ENCODE measurements at regions not wholly inside any gene's neighbourhood (a gene's known extent, or its start where the extent isn't known, plus 50 kb on each side); places are given as distances from the start of the nearest gene placed in this dataset.

DNA sequence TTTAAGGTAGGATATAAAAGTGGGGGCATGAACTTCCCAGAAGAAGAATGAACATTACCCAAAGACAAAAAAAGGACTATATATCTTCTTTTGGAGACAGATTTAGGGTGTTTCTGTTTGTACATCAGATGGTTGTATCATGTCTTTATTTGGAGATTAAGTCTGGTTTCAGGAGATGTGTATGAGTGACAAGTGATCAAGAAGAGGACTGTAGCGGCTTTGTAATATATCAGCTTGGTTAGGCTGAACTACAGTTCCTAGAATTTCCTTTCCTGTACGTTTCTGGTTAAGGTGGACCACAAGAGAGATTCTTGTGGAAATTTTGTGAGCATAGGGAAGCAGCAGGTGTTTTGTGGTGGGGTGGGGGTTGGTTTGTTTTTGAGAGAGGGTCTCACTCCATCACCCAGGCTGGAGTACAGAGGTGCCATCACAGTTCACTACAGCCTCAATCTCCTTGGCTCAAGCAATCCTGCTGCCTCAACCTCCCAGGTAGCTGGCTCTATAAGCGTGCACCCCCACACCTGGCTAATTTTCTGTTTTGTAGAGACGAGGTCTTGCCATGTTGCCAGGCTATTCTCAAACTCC lies 287.1 kb upstream of the MGAT5 start:
- TF ChIP-seq SP1 (IDR thresholded peaks at IDR 0.05), result no peak
- TF ChIP-seq HDGF (IDR thresholded peaks at IDR 0.05; ENCODE audit: borderline replicate concordance), result no peak
- TF ChIP-seq ARNT (IDR thresholded peaks at IDR 0.05), result no peak
- no peak for TF ChIP-seq ZNF384 (IDR thresholded peaks at IDR 0.05)
- TF ChIP-seq BHLHE40 (IDR thresholded peaks at IDR 0.05; ENCODE audit: borderline replicate concordance), result no peak
- no peak for TF ChIP-seq FOXK2 (IDR thresholded peaks at IDR 0.05)
- no peak for TF ChIP-seq CTBP1 (IDR thresholded peaks at IDR 0.05; ENCODE audit: borderline replicate concordance)
- TF ChIP-seq, protein P1, sequence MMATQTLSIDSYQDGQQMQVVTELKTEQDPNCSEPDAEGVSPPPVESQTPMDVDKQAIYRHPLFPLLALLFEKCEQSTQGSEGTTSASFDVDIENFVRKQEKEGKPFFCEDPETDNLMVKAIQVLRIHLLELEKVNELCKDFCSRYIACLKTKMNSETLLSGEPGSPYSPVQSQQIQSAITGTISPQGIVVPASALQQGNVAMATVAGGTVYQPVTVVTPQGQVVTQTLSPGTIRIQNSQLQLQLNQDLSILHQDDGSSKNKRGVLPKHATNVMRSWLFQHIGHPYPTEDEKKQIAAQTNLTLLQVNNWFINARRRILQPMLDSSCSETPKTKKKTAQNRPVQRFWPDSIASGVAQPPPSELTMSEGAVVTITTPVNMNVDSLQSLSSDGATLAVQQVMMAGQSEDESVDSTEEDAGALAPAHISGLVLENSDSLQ (IDR thresholded peaks at IDR 0.05), result no peak
- no peak for TF ChIP-seq NFRKB (IDR thresholded peaks at IDR 0.05)
- TF ChIP-seq FOXM1 (IDR thresholded peaks at IDR 0.05; ENCODE audit: borderline replicate concordance), result no peak
- no peak for TF ChIP-seq SUZ12 (IDR thresholded peaks at IDR 0.05)
- no peak for TF ChIP-seq TARDBP (IDR thresholded peaks at IDR 0.05)
- TF ChIP-seq FOXA1 (IDR thresholded peaks at IDR 0.05), result no peak
- no peak for TF ChIP-seq ELF4 (IDR thresholded peaks at IDR 0.05)
